UCSD-AML1 (cell line): ENCODE measurements at regions not wholly inside any gene's neighbourhood (a gene's known extent, or its start where the extent isn't known, plus 50 kb on each side); places are given as distances from the start of the nearest gene placed in this dataset.

Experiments
- DNase-seq: peaks from one replicate; lab custom pipeline; 2025; ENCODE audit not compliant: unreplicated experiment; lab: John Stamatoyannopoulos, UW

GRCh38 chrX:21056622-21057021 lies 317.6 kb upstream of the CNKSR2 start:
- DNase-seq, result no peak

DNA sequence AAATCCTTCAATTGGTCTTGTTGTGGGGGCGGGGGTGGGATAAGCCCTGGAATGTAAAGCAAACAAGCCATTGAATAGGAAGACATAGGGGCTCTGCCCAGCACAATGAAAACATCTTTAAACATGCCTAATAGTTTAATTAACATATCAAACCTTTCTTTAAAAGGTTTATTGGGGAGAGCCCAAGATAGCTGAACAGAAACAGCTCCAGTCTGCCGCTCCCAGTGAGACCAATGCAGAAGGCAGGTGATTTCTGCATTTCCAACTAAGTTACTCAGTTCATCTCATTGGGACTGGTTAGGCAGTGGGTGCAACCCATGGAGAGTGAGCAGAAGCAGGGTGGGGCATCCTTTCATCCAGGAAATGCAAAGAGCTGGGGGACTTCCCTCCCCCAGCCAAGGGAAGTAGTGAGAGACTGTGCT lies 327.2 kb upstream of the CNKSR2 start:
- DNase-seq, result no peak

GRCh38 chrX:21014326-21014725 lies 359.9 kb upstream of the CNKSR2 start:
- DNase-seq, result no peak

- DNase-seq, result no peak
Measured at GRCh38 chrX:21004835-21005234, 369.4 kb upstream of the CNKSR2 start.

DNA sequence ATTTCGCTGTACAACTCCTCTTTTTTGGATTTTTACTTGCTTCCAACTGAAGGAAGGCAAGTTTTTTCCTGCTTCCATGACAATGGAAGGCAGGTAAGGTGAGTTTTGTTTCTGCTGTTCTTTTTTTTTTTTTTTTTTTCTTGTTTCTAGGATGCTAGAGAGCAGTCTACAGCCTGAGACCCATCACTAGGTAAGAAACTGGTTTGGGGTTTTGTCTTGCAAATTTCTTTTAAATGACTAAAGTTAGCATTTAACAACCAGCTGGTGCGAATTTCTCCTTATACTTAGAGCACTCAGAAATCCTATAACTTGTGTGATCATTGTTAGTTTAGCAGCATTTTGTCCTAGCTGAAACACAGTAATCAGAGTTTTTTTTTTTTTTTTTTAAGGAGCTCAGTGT lies 378.4 kb upstream of the CNKSR2 start:
- no peak for DNase-seq

GRCh38 chrX:20989361-20989760 lies 384.9 kb upstream of the CNKSR2 start:
- no peak for DNase-seq

- DNase-seq, result no peak
Measured at GRCh38 chrX:20988804-20989203, 385.4 kb upstream of the CNKSR2 start.

GRCh38 chrX:20988118-20988517 lies 386.1 kb upstream of the CNKSR2 start:
- no peak for DNase-seq

GRCh38 chrX:20980426-20980825 lies 393.8 kb upstream of the CNKSR2 start:
- no peak for DNase-seq

- no peak for DNase-seq
Measured at GRCh38 chrX:20974326-20974725, 399.9 kb upstream of the CNKSR2 start.

GRCh38 chrX:20973038-20973437 lies 401.2 kb upstream of the CNKSR2 start:
- DNase-seq, result no peak

DNA sequence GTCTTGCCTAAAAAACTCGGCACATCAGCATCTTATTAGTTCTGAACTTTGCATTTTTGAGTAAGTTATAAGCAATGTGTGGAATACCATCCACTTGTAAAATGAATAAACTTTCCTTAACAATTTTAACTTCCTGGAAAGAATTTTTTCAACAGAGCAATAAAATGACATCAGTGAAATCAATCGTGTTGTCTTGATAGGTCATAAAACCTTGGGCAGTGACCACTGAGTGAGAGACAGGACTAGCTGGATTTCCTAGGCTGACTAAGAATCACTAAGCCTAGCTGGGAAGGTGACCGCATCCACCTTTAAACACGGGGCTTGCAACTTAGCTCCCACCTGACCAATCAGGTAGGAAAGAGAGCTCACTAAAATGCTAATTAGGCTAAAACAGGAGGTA lies 403.0 kb upstream of the CNKSR2 start:
- no peak for DNase-seq

DNA sequence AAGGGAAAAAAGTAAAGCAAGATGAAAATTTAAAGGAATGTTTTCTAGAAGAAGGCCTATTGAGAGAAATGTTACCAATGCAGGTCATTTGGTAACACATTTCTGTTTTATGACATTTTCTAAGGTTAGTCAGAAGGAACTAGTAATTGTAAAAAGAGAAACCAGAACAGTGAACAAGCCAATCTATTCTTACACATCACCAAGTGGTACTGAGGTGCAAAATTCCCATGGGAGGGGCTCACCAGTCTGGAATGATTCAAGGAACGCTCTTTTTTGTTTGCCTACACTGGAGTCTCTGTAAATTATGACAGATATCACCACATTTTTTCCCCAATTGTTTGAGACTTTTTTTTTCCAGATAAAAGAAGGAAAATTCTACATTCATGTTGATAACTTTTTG lies 404.7 kb upstream of the CNKSR2 start:
- DNase-seq, result no peak

DNA sequence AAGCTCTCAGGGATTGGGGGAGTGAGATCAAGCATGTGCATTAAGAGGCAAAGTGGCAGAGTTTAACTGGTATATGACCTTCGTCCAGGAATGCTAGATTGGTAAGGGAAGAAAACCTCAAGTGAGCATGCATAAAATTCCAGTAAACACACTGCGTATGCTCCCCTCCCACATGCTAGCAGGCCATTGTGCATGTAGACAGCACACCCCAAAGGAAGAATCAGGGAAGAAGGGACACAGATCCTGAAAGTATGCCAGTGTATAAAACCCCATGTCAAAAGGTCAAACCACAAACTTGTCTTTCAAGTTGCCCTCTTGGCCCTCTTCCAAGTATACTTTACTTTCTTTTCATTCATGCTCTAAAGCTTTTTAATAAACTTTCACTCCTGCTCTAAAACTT lies 405.2 kb upstream of the CNKSR2 start:
- no peak for DNase-seq

DNA sequence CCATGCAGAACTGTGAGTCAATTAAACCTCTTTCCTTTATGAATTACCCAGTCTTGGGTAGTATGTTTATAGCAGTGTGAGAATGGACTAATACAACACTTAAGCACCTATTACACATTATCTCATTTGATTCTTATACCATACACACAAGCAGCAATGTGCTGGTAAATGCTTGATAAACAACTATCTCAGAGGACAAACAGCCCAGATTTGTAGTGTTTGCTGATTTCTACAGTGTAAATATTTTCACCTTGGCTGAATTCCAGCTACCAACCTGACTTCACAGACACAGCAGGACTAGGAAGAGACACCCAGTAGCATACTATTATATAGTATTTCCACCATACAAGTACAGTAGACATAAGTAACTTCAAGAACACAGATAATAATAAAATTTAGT lies 406.5 kb upstream of the CNKSR2 start:
- no peak for DNase-seq

DNA sequence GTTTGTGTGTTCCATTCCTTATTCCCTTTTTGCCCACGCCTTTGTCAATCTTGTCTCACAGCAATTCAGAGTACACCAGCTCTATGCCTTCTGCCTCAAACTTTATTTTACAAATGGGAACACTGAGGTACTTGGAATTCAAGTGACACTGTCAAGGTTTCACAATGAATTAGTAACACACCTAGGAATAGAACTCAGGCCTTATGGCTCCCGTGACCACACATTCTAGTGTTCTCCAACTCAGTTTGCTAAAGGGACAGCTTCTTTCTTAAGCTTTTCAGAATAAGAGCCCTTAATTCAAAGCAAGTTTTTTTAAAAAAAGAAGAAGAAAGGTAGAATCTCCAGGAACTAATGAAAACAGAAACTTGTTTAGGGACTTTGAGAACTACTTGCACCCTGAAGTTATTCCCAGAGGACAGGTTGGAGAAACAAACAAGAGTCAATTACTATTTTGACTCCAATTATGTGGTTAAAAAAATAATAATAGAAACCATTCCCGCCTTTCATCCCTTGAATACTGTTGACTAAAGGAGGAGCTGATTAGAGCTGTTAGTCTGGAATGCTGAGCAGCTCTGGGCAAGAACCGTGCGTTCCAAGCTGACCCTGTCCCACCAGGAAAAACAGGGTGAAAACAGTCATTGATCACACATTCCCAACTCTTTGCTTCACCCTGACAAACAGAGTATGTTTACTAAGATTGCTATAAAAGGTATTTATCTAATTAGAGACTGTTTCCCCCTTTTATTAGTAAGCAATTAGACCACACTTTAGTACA lies 408.8 kb upstream of the CNKSR2 start:
- DNase-seq, result no peak

DNA sequence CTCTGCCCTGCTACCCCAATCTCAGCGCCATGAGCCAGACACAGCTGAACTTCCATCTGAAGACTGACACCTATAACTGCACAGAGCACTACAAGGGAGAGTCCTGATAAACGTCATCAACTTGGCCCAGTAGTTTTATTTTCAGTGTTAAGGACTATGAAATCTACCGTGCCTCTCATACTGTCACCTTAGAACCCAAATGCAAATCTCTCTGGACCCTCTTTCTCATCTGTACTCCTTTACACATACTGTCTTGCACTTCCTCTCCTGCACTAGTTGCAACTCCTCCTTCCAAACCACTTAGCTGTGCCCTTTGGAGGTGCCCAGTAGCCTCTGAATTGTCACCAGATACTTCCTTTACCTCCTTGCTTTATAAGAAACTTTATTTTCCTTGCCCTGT lies 420.2 kb upstream of the CNKSR2 start:
- no peak for DNase-seq

GRCh38 chrX:20952180-20952579 lies 422.0 kb upstream of the CNKSR2 start:
- no peak for DNase-seq

- no peak for DNase-seq
Measured at GRCh38 chrX:20951016-20951810, 423.0 kb upstream of the CNKSR2 start.

GRCh38 chrX:20947411-20947912 lies 426.8 kb upstream of the CNKSR2 start:
- no peak for DNase-seq

- no peak for DNase-seq
Measured at GRCh38 chrX:20913760-20914159, 460.5 kb upstream of the CNKSR2 start.

- no peak for DNase-seq
Measured at GRCh38 chrX:20906571-20906970, 467.6 kb upstream of the CNKSR2 start.
